ENCODE measurements at regions not wholly inside any gene's neighbourhood (a gene's known extent, or its start where the extent isn't known, plus 50 kb on each side); places are given as distances from the start of the nearest gene placed in this dataset.

- no peak for TF ChIP-seq ERF (CRISPR knock-in tag; IDR thresholded peaks at IDR 0.05)
- no peak for TF ChIP-seq PHB2 (IDR thresholded peaks at IDR 0.05; ENCODE audit: low read depth)
- TF ChIP-seq KAT2B (IDR thresholded peaks at IDR 0.05; ENCODE audit: low read depth, low read length): no peak
- no peak for TF ChIP-seq CBX3 (IDR thresholded peaks at IDR 0.05; ENCODE audit: borderline replicate concordance in 1 of 2, low read length in 2 of 2)
- TF ChIP-seq FOXP4 (CRISPR knock-in tag; IDR thresholded peaks at IDR 0.05; ENCODE audit: borderline replicate concordance): no peak
These were observed 308.4 kb upstream of the KLF6 start (continued) for GRCh38 chr10:4093438-4093837.

GRCh38 chr10:4088354-4089066 is 303.5 kb upstream of the KLF6 start:
- ATAC-seq (no peak), DNase-seq (ENCODE audit: extremely low read depth in 1 of 4, low spot score in 3 of 4) (no peak), FAIRE-seq (peak; percentile 32)
- Histone ChIP-seq H3K9me1 (ENCODE audit: control insufficient read depth, insufficient read depth, low read length) (no peaks in the 10 kb centered on the region), H3K27me3 (ENCODE audit: control insufficient read depth in 2 of 2, insufficient read depth in 2 of 2, low read length in 2 of 2) (peaks cover 6 to 7% of the 10 kb centered on the region in 2 experiments; a peak in 4 of 5 replicates), H3K4me3 (no peak overlapping the region), H3K4me2 (ENCODE audit: insufficient read depth, low read length) (no peak overlapping the region), H4K20me1 (replicated peaks; ENCODE audit: control insufficient read depth, insufficient read depth, low read length) (no peaks in the 10 kb centered on the region), H3K27ac (ENCODE audit: extremely low read depth, low read depth, low read length) (no peak overlapping the region), H3K36me3 (ENCODE audit: control insufficient read depth, insufficient read depth, low read length) (no peaks in the 10 kb centered on the region), H3K4me1 (replicated peaks in 1 of 2; ENCODE audit: control insufficient read depth in 2 of 2, insufficient read depth in 2 of 2, low read length in 2 of 2) (no peaks in the 10 kb centered on the region), H3K9me3 (replicated peaks; ENCODE audit: control insufficient read depth, insufficient read depth, low read depth, low read length) (no peaks in the 10 kb centered on the region), H3K79me2 (ENCODE audit: control insufficient read depth, insufficient read depth, low read length) (no peaks in the 10 kb centered on the region), H2AFZ (ENCODE audit: low read depth, low read length) (no peak overlapping the region), H3K9ac (ENCODE audit: insufficient read depth in 1 of 2, low read depth in 2 of 2, low read length in 2 of 2) (no peak overlapping the region)
- no TSS peak for BruUV-seq (replicated peaks)
- CTCF ChIA-PET (ENCODE audit: low intra/inter-chr PET ratio): no interaction called here
- intact Hi-C loops (cut with micrococcal nuclease) (no loop called here), in situ Hi-C loops (cut with MboI) (no loop called here)
- WGBS (ENCODE audit: insufficient coverage, low coverage, missing lambda C conversion rate): 8% methylated on average over 12 of the region's 14 CpGs
- POLR2A ChIA-PET: interaction anchor here (0.6 kb wide), 1 partner anchor 411 kb away, joined by 3 read pairs; no protein-coding TSS in a partner anchor
- no peak for TF ChIP-seq SLC30A9 (CRISPR knock-in tag; IDR thresholded peaks at IDR 0.05)
- no peak for TF ChIP-seq MTA3 (IDR thresholded peaks at IDR 0.05; ENCODE audit: borderline replicate concordance)
- TF ChIP-seq ZNF184 (CRISPR knock-in tag; IDR thresholded peaks at IDR 0.05): no peak
- no peak for TF ChIP-seq CREBBP (IDR thresholded peaks at IDR 0.05; ENCODE audit: low read depth, low read length)

Data from K562 (cell line).